ENCODE measurements at regions not wholly inside any gene's neighbourhood (a gene's known extent, or its start where the extent isn't known, plus 50 kb on each side); places are given as distances from the start of the nearest gene placed in this dataset.

- ATAC-seq (replicated peaks), result no peak
- Mint-ChIP-seq H3K9me3 (no peaks in the 10 kb centered on the region), H3K4me1 (peaks cover 20% of the 10 kb centered on the region), H3K27me3 (no peaks in the 10 kb centered on the region), H3K4me3 (no peak overlapping the region), H3K27ac (no peak overlapping the region), H3K36me3 (ENCODE audit: low read depth) (no peaks in the 10 kb centered on the region)
Measured at GRCh38 chr1:93815366-93816110, 63.5 kb downstream of the DNTTIP2 start.

GRCh38 chr1:93814795-93815340 is 64.1 kb downstream of the DNTTIP2 start:
- ATAC-seq (replicated peaks), result no peak
- Mint-ChIP-seq H3K4me1 (peaks cover 20% of the 10 kb centered on the region), H3K27ac (no peak overlapping the region), H3K27me3 (no peaks in the 10 kb centered on the region), H3K36me3 (ENCODE audit: low read depth) (no peaks in the 10 kb centered on the region), H3K9me3 (no peaks in the 10 kb centered on the region), H3K4me3 (no peak overlapping the region)

- H3K4me3 Mint-ChIP-seq, result no peak overlapping the region
- no peaks in the 10 kb centered on the region for H3K9me3 Mint-ChIP-seq
- no peaks in the 10 kb centered on the region for H3K27me3 Mint-ChIP-seq
- H3K27ac Mint-ChIP-seq, result no peak overlapping the region
- H3K36me3 Mint-ChIP-seq (ENCODE audit: low read depth), result no peaks in the 10 kb centered on the region
- H3K4me1 Mint-ChIP-seq, result peaks cover 20% of the 10 kb centered on the region
- peak; percentile 31 for ATAC-seq (replicated peaks)
Measured at GRCh38 chr1:93814059-93814794, 64.8 kb downstream of the DNTTIP2 start.

GRCh38 chr1:93813076-93813475 is 65.9 kb downstream of the DNTTIP2 start:
- H3K4me1 Mint-ChIP-seq, result peaks cover 12% of the 10 kb centered on the region
- H3K9me3 Mint-ChIP-seq, result peaks cover 4% of the 10 kb centered on the region
- H3K36me3 Mint-ChIP-seq (ENCODE audit: low read depth), result no peaks in the 10 kb centered on the region
- no peak for ATAC-seq (replicated peaks)
- no peaks in the 10 kb centered on the region for H3K27me3 Mint-ChIP-seq
- no peak overlapping the region for H3K4me3 Mint-ChIP-seq
- no peak overlapping the region for H3K27ac Mint-ChIP-seq

- no peak for ATAC-seq (replicated peaks)
- Mint-ChIP-seq H3K4me1 (no peaks in the 10 kb centered on the region), H3K27ac (no peak overlapping the region), H3K36me3 (ENCODE audit: low read depth) (no peaks in the 10 kb centered on the region), H3K27me3 (no peaks in the 10 kb centered on the region), H3K4me3 (no peak overlapping the region), H3K9me3 (peaks cover 4% of the 10 kb centered on the region)
Measured at GRCh38 chr1:93811326-93812065, 67.5 kb downstream of the DNTTIP2 start.

DNA sequence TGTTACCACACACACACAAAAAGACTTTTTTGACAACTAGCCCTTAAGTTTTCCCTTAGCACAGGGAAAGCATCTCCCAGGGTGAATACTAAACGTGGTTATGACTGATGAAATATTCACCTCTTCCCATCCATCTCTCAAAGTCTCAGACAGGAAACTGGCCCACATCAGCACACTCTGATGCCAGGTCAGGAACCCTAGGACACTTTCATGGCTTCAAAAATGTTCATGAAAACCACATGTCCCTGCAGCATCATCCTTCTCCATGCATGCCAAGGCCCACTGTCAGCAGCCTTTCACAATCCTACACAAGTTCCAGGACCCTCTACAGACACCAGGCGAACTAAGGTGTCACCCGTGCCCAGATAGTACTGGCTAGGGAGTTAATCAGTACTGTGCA is 68.7 kb downstream of the DNTTIP2 start:
- no peak for ATAC-seq (replicated peaks)
- H3K4me1 Mint-ChIP-seq, result no peaks in the 10 kb centered on the region
- peaks cover 4% of the 10 kb centered on the region for H3K9me3 Mint-ChIP-seq
- no peaks in the 10 kb centered on the region for H3K36me3 Mint-ChIP-seq (ENCODE audit: low read depth)
- H3K4me3 Mint-ChIP-seq, result no peak overlapping the region
- H3K27me3 Mint-ChIP-seq, result no peaks in the 10 kb centered on the region
- no peak overlapping the region for H3K27ac Mint-ChIP-seq

- no peak for ATAC-seq (replicated peaks)
- Mint-ChIP-seq H3K36me3 (ENCODE audit: low read depth) (no peaks in the 10 kb centered on the region), H3K27ac (no peak overlapping the region), H3K27me3 (no peaks in the 10 kb centered on the region), H3K9me3 (peaks cover 4% of the 10 kb centered on the region), H3K4me3 (no peak overlapping the region), H3K4me1 (no peaks in the 10 kb centered on the region)
Measured at GRCh38 chr1:93808871-93809270, 70.1 kb downstream of the DNTTIP2 start.

- H3K9me3 Mint-ChIP-seq, result peaks cover 4% of the 10 kb centered on the region
- H3K27ac Mint-ChIP-seq, result no peak overlapping the region
- no peaks in the 10 kb centered on the region for H3K27me3 Mint-ChIP-seq
- no peak for ATAC-seq (replicated peaks)
- H3K4me3 Mint-ChIP-seq, result no peak overlapping the region
- no peaks in the 10 kb centered on the region for H3K36me3 Mint-ChIP-seq (ENCODE audit: low read depth)
- H3K4me1 Mint-ChIP-seq, result no peaks in the 10 kb centered on the region
Measured at GRCh38 chr1:93807311-93807930, 71.6 kb downstream of the DNTTIP2 start.

- H3K36me3 Mint-ChIP-seq (ENCODE audit: low read depth), result no peaks in the 10 kb centered on the region
- no peak overlapping the region for H3K27ac Mint-ChIP-seq
- no peak overlapping the region for H3K4me3 Mint-ChIP-seq
- peaks cover 4% of the 10 kb centered on the region for H3K9me3 Mint-ChIP-seq
- peaks cover 4% of the 10 kb centered on the region for H3K27me3 Mint-ChIP-seq
- H3K4me1 Mint-ChIP-seq, result no peaks in the 10 kb centered on the region
- no peak for ATAC-seq (replicated peaks)
Measured at GRCh38 chr1:93805027-93805610, 73.9 kb downstream of the DNTTIP2 start.

DNA sequence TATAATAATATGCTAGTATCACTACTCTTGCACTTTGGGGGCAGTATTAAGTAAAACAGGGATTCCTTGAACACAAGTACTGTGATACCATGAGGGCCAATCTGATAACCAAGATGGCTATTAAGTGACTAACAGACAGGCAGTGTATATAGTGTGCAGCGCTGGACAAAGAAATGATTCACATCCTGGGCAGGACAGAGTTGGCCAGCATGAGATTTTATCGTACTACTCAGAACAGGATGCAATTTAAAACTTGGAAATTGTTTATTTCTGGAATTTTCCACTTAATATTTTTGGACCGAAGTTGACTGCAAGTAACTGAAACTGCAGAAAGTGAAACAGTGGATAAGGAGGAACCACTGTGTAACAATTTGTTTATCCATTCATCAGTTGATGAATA is 74.6 kb downstream of the DNTTIP2 start:
- peaks cover 4% of the 10 kb centered on the region for H3K9me3 Mint-ChIP-seq
- H3K36me3 Mint-ChIP-seq (ENCODE audit: low read depth), result no peaks in the 10 kb centered on the region
- no peak overlapping the region for H3K4me3 Mint-ChIP-seq
- no peak overlapping the region for H3K27ac Mint-ChIP-seq
- no peak for ATAC-seq (replicated peaks)
- peaks cover 4% of the 10 kb centered on the region for H3K27me3 Mint-ChIP-seq
- H3K4me1 Mint-ChIP-seq, result no peaks in the 10 kb centered on the region

DNA sequence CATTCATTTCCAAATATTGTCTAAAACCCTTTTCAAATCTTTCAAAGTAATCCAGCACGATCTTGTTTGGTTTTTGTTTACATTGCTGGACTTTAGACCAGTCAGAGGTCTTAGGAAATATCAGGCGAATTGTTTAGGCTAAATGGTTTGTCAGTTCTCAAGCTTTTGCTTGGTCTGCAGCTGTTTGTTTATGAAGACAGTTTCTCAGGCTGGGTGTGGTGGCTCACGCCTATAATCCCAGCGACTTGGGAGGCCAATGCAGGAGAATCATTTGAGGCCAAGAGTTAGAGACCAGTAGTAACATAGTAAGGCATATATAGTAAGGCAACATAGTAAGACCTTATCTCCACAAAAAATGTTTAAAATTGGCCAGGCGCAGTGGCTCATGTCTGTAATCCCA is 77.5 kb downstream of the DNTTIP2 start:
- Mint-ChIP-seq H3K4me3 (no peak overlapping the region), H3K27ac (no peak overlapping the region), H3K9me3 (no peaks in the 10 kb centered on the region), H3K27me3 (peaks cover 4% of the 10 kb centered on the region), H3K4me1 (no peaks in the 10 kb centered on the region), H3K36me3 (ENCODE audit: low read depth) (no peaks in the 10 kb centered on the region)
- no peak for ATAC-seq (replicated peaks)

GRCh38 chr1:93800856-93801255 is 78.2 kb downstream of the DNTTIP2 start:
- H3K9me3 Mint-ChIP-seq, result no peaks in the 10 kb centered on the region
- peaks cover 4% of the 10 kb centered on the region for H3K27me3 Mint-ChIP-seq
- ATAC-seq (replicated peaks), result no peak
- H3K4me3 Mint-ChIP-seq, result no peak overlapping the region
- no peak overlapping the region for H3K27ac Mint-ChIP-seq
- H3K4me1 Mint-ChIP-seq, result no peaks in the 10 kb centered on the region
- H3K36me3 Mint-ChIP-seq (ENCODE audit: low read depth), result no peaks in the 10 kb centered on the region

DNA sequence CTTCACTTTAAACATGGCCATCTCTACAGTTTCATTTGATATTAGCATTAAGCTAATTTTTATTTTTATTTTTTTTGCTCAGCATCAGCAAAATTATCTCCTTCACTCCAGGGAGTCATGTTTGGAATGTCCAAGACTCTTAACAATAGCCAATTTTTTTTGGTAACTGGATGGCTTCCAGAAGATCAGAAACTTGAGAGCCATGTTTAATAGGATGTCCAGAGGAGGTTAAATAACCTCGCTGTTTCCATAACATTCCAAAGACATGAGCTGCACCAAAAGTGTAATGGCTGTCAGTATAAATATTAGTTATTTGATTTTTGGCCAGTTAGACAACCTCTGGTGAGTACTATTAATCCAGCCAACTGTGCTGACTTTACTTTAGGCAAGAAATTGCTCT is 80.7 kb downstream of the DNTTIP2 start:
- ATAC-seq (replicated peaks), result no peak

DNA sequence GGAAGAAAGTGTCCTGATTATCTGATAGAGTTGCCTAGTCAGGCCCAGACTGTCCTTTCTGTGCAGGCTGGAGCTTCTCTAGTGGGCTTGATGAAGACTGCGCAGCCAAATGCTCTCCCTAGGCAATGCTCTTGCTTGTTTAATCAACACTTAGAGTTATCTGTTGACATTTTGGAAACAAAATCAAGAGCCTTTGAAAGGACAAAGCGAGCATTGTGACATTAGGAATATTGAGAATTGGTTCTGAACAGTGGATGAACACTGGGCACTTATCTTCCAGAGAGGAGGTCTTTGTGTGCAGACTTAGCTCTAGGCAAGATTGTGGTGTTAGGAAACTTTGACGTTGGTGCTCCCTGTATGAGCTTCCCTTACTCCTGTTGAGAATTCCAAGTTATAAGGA is 94.5 kb downstream of the DNTTIP2 start:
- Mint-ChIP-seq H3K27me3 (no peaks in the 10 kb centered on the region), H3K9me3 (peaks cover 7% of the 10 kb centered on the region), H3K4me1 (no peaks in the 10 kb centered on the region), H3K27ac (no peak overlapping the region), H3K4me3 (no peak overlapping the region), H3K36me3 (ENCODE audit: low read depth) (no peaks in the 10 kb centered on the region)
- ATAC-seq (replicated peaks), result no peak

More for the DNA sequence above, 80.7 kb downstream of the DNTTIP2 start:
- H3K27me3 Mint-ChIP-seq, result peaks cover 4% of the 10 kb centered on the region
- no peaks in the 10 kb centered on the region for H3K36me3 Mint-ChIP-seq (ENCODE audit: low read depth)
- H3K27ac Mint-ChIP-seq, result no peak overlapping the region
- H3K9me3 Mint-ChIP-seq, result no peaks in the 10 kb centered on the region
- H3K4me3 Mint-ChIP-seq, result no peak overlapping the region
- no peaks in the 10 kb centered on the region for H3K4me1 Mint-ChIP-seq

All from activated T-helper 17 cell treated with anti-CD3 and anti-CD28 coated beads, Interleukin-2, amount 50 U/mL, for 72 hours (primary cell).